Immature natural killer cell (primary cell): ENCODE measurements at regions not wholly inside any gene's neighbourhood (a gene's known extent, or its start where the extent isn't known, plus 50 kb on each side); places are given as distances from the start of the nearest gene placed in this dataset.

Experiments
- DNase-seq, 3 donors: peaks; one replicate each; pipeline ENCODE4 v3.0.0; 2022; ENCODE audit warnings: mixed read lengths in 1 of 3
- H3K27ac Mint-ChIP-seq, 6 donors: one replicate each; pipeline ENCODE4 v1.8.0; 2020; ENCODE audit warnings: mixed read lengths in 6 of 6, mild to moderate bottlenecking in 5 of 6, inconsistent platforms in 4 of 6, moderate library complexity in 3 of 6
- H3K27me3 Mint-ChIP-seq, 3 donors: one replicate each; pipeline ENCODE4 v1.8.0; 2020 to 2021; ENCODE audit warnings: low read depth in 3 of 3, mild to moderate bottlenecking in 3 of 3, mixed read lengths in 3 of 3, moderate library complexity in 3 of 3, inconsistent platforms in 1 of 3
- H3K36me3 Mint-ChIP-seq, 3 donors: one replicate each; pipeline ENCODE4 v1.8.0; 2020; ENCODE audit warnings: mixed read lengths in 3 of 3, inconsistent platforms in 2 of 3, mild to moderate bottlenecking in 2 of 3
- H3K4me1 Mint-ChIP-seq, 2 donors: one replicate each; pipeline ENCODE4 v1.8.0; 2020; ENCODE audit warnings: inconsistent platforms in 2 of 2, mild to moderate bottlenecking in 2 of 2, mixed read lengths in 2 of 2, moderate library complexity in 1 of 2
- H3K4me3 Mint-ChIP-seq, 5 donors: one replicate each; pipeline ENCODE4 v1.8.0; 2020; ENCODE audit warnings: mild to moderate bottlenecking in 5 of 5, mixed read lengths in 5 of 5, inconsistent platforms in 3 of 5, moderate library complexity in 3 of 5
- H3K9me3 Mint-ChIP-seq, 6 donors: one replicate each; pipeline ENCODE4 v1.8.0; 2020; ENCODE audit warnings: mild to moderate bottlenecking in 6 of 6, mixed read lengths in 6 of 6, inconsistent platforms in 4 of 6, moderate library complexity in 3 of 6

DNA sequence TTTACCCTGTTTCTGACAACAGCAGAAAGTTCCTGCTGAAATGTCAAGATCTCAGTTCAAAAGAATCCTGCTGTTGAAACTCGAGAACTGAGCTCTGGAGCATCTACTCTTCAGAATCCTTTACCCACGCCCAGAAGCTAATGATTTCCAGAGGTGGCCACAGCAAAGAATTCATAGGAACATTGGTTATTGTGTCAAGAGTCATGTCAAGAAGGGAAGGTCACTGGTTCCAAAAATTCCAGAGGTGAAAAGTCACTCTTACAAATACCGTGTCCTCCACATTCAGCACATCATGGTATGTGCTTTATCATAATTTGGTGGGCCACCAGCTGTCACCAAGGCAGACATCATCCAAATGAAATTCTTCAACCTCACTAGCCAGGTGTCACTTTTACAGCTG is 394.4 kb upstream of the NPVF start:
- H3K27me3 Mint-ChIP-seq: peaks cover 0 to 4% (median 4%) of the 10 kb centered on the region in 3 donors
- DNase-seq: no peak
- peaks cover 11 to 16% of the 10 kb centered on the region in 2 donors for H3K4me1 Mint-ChIP-seq
- H3K36me3 Mint-ChIP-seq: no peaks in the 10 kb centered on the region
- no peaks in the 10 kb centered on the region for H3K9me3 Mint-ChIP-seq
- no peak overlapping the region for H3K27ac Mint-ChIP-seq
- H3K4me3 Mint-ChIP-seq: no peak overlapping the region

DNA sequence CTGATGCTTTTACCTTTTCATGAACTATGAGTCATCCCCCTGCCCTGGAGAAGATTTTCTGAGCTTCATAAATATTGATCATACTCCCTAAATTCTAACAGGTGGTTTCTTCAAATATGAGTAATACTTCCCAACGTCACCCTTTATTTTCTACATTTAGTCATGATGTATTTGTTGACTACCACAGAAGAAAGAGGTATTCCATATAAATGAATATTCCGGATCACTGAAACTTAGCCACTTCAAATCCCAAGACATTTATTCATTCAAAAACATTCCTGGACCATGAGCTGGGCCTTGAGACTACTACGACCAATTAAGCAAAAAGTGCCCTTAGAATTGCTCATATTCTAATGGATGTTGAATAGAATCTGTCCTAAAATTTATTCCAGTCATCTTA is 395.8 kb upstream of the NPVF start:
- Mint-ChIP-seq H3K27me3 (peaks cover 0 to 7% (median 4%) of the 10 kb centered on the region in 3 donors), H3K36me3 (no peaks in the 10 kb centered on the region), H3K4me3 (no peak overlapping the region), H3K27ac (no peak overlapping the region), H3K4me1 (peaks cover 11 to 16% of the 10 kb centered on the region in 2 donors), H3K9me3 (no peaks in the 10 kb centered on the region)
- no peak for DNase-seq

DNA sequence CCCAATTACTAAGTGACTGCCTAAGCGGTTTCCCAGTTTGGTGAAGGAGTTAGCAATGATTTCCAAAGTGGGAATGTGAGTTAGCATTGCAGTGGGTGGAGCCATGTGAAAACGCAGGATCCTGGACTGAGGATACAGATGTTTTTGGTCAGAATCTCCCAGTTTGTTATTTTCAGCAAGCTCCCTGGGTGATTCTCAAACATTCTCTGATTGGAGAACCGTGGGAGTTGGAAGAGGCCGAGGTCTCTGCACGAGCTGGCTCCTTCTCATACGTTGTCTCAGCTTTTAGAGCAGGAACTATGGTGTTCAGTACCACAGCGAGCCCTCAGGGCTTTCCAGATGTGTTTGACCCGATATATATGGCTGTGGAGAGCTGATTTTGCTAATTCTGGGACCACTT is 396.5 kb upstream of the NPVF start:
- DNase-seq: no peak
- H3K4me1 Mint-ChIP-seq: peaks cover 11 to 14% of the 10 kb centered on the region in 2 donors
- no peaks in the 10 kb centered on the region for H3K9me3 Mint-ChIP-seq
- peaks cover 0 to 7% (median 4%) of the 10 kb centered on the region in 3 donors for H3K27me3 Mint-ChIP-seq
- H3K36me3 Mint-ChIP-seq: no peaks in the 10 kb centered on the region
- no peak overlapping the region for H3K27ac Mint-ChIP-seq
- H3K4me3 Mint-ChIP-seq: no peak overlapping the region

DNA sequence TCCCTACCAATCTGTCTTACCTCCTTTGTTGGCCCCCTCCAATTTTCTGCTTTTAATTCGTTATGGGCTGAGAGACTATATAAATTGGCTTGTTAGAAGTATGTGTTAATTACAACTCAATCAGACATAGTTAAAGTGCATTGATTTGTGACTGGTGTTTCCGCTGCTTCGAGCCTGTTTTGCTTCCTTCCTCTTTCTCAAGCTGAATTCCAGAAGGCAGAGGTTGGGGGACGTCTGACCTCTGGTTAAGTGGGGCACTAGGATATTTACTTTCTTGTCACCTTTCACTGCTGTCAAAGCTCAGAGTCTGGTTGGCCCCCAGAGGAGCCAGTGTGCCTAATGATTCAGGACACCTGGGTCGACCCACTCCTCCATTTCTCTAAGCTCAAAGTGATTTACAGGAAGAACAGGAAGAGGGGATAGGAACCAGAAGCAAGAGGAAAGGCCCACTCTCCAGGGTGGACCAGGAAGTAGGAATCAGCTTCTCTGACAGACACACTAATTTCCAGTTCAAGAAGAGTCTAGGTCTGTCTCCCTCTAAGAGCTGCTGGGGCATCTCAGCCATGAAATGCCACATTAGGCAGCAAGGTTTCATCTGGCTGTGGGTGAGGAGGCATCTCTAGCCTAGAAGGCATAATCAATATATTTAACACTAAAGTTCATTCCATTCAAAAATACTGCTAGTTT is 397.2 kb upstream of the NPVF start:
- Mint-ChIP-seq H3K4me3 (no peak overlapping the region), H3K36me3 (no peaks in the 10 kb centered on the region), H3K27ac (no peak overlapping the region), H3K4me1 (peaks cover 6 to 8% of the 10 kb centered on the region in 2 donors), H3K27me3 (peaks cover 0 to 7% (median 4%) of the 10 kb centered on the region in 3 donors), H3K9me3 (no peaks in the 10 kb centered on the region)
- DNase-seq: no peak

DNA sequence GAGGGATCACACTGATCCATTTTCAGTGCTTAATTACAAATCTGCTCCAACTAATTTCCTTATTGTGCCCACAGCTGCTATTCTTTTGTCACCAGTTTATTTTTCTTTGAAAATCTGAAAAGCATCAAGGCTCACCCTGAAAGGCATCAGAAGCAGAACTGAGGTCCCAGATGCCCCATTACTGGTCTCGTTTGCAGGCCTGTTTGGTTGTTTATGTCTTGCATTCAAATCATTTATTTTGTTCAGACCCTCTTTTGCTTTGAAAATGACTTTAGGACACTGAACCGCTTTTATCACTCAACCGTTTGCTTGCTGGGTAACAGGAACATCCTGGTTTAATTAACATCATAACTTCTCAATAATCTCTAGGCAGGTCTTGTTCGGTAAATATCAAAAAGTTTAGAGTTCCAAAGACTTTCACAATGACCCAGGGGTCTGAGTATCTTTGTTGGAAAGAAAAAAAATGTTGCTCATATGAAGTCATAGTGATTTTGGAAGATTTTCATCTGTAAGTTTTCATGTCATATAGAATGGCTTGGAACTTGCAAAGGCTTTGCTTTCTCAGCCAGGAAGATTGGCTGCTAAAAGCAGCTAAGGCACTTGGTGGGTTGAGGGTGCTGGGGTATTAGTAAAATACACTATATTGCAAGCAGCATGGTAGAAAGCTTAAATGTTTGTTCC is 398.3 kb upstream of the NPVF start:
- peaks cover 0 to 5% (median 0%) of the 10 kb centered on the region in 3 donors for H3K27me3 Mint-ChIP-seq
- DNase-seq: no peak
- no peak overlapping the region for H3K4me3 Mint-ChIP-seq
- H3K4me1 Mint-ChIP-seq: no peaks in the 10 kb centered on the region
- no peak overlapping the region for H3K27ac Mint-ChIP-seq
- H3K9me3 Mint-ChIP-seq: no peaks in the 10 kb centered on the region
- no peaks in the 10 kb centered on the region for H3K36me3 Mint-ChIP-seq

DNA sequence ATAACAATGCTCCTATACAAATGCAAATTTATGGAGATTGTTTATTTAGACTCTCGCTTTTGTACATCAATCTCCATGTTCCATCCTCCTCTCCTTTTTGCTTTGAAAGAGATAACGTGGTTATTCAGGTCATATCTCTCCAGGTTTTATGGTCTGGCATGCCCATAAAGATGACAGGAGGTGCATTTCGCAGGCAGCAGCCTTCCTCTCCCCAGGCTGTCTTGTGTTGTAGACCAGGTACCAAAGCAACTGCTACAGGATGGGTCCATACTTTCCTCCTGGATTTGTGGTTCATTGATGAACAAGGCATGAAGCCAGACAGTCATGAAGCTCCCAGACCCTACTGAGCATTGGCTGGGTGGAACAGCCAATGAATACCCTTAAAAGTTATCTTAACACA is 400.2 kb upstream of the NPVF start:
- Mint-ChIP-seq H3K9me3 (no peaks in the 10 kb centered on the region), H3K4me1 (no peaks in the 10 kb centered on the region), H3K36me3 (no peaks in the 10 kb centered on the region), H3K27me3 (peaks cover 0 to 4% (median 3%) of the 10 kb centered on the region in 3 donors), H3K27ac (no peak overlapping the region), H3K4me3 (no peak overlapping the region)
- no peak for DNase-seq

DNA sequence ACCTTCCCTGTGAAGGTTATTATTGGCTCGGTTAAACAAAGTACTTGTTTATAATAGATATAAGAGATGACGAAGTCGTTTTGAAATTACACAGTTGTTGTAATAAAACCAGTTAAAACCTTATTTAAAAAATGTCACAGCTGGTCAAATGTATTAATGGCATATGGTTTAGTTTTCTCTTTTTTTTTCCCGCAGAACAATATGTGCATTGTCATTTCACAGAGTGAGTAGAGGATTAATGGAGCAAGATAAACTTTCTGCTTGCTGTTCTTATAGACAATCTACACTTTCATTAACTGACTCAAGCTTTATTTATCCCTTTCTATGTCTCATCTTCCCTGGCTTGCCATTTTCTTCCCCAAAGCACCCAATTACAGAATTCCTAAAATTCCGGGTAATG is 404.3 kb upstream of the NPVF start:
- H3K9me3 Mint-ChIP-seq: no peaks in the 10 kb centered on the region
- peaks cover 3 to 4% (median 3%) of the 10 kb centered on the region in 3 donors for H3K27me3 Mint-ChIP-seq
- H3K4me1 Mint-ChIP-seq: no peaks in the 10 kb centered on the region
- no peak overlapping the region for H3K27ac Mint-ChIP-seq
- H3K4me3 Mint-ChIP-seq: no peak overlapping the region
- no peaks in the 10 kb centered on the region for H3K36me3 Mint-ChIP-seq
- no peak for DNase-seq

DNA sequence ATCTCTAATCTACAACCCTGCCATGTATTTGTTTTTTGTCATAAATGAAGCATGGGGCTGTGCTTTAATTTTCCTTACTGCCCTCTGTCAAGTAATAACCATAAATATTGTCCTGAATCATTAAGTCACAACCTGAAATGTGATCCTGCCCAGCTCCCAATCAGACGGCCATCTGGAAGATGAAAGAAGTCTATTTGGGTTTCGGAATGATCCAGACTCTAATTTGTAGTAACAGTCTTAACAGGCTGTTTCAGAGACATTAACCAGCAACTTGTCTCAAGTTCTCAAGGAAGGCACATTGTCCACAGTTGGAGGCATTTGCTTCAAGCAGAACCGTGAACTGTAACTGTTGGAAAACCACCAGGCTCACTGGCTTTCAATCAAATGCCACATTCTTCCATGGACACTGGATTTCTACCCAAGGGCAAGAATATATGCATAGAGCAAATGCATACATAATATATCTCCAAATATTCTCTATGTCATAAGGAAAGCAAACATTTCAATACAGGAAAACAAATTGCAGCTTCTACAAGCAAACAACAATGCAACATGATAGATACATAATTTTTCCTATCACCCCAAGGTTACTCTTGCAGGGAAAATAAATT is 405.2 kb upstream of the NPVF start:
- H3K27me3 Mint-ChIP-seq: peaks cover 2 to 3% (median 3%) of the 10 kb centered on the region in 3 donors
- H3K4me3 Mint-ChIP-seq: no peak overlapping the region
- no peaks in the 10 kb centered on the region for H3K9me3 Mint-ChIP-seq
- DNase-seq: no peak
- H3K4me1 Mint-ChIP-seq: no peaks in the 10 kb centered on the region
- no peaks in the 10 kb centered on the region for H3K36me3 Mint-ChIP-seq
- no peak overlapping the region for H3K27ac Mint-ChIP-seq

DNA sequence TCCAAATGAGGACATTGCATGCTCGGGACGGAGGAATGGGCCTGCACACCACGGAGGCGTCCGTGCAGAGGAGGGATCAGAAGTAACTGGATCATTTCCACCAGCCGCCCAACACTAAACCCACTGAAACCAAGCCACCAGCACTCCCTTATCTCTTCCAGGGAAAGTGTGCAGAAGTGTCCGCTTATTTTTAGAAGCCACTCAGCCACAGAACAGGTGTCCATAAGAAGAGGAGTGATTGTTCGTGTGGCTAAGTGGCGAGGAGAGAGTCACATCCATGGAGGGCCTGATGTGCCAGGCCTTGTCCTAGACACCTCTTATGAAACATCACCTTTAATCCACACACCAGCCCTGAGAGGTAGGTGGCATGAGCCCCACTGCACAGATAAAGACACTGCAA is 407.9 kb upstream of the NPVF start:
- no peaks in the 10 kb centered on the region for H3K36me3 Mint-ChIP-seq
- H3K9me3 Mint-ChIP-seq: no peaks in the 10 kb centered on the region
- no peak for DNase-seq
- no peaks in the 10 kb centered on the region for H3K4me1 Mint-ChIP-seq
- H3K4me3 Mint-ChIP-seq: no peak overlapping the region
- H3K27ac Mint-ChIP-seq: no peak overlapping the region
- H3K27me3 Mint-ChIP-seq: peaks cover 0 to 3% (median 3%) of the 10 kb centered on the region in 3 donors

DNA sequence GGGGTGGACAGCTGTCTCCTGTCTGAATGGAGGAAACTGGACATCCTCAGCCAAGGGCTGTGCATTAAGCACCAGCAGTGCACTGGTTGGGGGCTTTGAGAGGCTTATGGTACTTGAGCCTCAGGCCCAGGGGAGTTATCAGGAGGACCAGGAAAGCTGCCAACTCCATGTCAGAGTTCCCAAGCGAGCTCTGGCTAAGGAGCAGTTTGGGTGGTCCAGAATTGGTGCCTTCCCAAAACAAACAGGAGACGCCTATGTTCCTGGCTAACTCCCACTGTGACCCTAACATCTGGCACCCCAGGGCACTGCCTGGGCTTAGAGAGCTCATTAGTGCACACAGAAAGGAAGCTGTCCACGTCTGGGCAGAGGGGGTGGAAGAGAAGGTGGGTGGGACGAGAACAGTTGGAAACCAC is 408.6 kb upstream of the NPVF start:
- Mint-ChIP-seq H3K36me3 (no peaks in the 10 kb centered on the region), H3K27ac (no peak overlapping the region), H3K27me3 (peaks cover 0 to 3% (median 3%) of the 10 kb centered on the region in 3 donors), H3K9me3 (no peaks in the 10 kb centered on the region), H3K4me1 (no peaks in the 10 kb centered on the region), H3K4me3 (no peak overlapping the region)
- DNase-seq: no peak

DNA sequence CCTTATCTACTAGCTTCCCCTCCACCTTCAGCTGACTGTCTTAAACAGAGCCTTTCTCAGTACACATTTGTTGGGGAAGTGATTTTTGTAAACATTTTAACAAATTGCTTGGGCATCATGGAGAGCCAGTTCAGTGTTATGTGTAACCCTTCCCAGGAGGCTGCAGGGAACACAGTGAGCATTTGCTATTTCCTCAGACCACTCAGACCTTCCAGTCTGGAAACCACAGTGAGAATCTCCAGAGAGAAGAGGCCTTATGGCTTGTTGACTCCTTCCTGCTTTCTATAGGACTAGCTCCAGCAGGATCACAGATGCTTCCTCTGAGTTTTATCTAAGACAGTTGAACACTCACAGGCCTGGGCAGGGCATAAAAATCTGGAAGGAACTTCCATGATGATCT is 409.8 kb upstream of the NPVF start:
- no peak overlapping the region for H3K4me3 Mint-ChIP-seq
- no peak overlapping the region for H3K27ac Mint-ChIP-seq
- H3K36me3 Mint-ChIP-seq: no peaks in the 10 kb centered on the region
- H3K9me3 Mint-ChIP-seq: no peaks in the 10 kb centered on the region
- no peak for DNase-seq
- peaks cover 0 to 3% (median 0%) of the 10 kb centered on the region in 3 donors for H3K27me3 Mint-ChIP-seq
- H3K4me1 Mint-ChIP-seq: no peaks in the 10 kb centered on the region

DNA sequence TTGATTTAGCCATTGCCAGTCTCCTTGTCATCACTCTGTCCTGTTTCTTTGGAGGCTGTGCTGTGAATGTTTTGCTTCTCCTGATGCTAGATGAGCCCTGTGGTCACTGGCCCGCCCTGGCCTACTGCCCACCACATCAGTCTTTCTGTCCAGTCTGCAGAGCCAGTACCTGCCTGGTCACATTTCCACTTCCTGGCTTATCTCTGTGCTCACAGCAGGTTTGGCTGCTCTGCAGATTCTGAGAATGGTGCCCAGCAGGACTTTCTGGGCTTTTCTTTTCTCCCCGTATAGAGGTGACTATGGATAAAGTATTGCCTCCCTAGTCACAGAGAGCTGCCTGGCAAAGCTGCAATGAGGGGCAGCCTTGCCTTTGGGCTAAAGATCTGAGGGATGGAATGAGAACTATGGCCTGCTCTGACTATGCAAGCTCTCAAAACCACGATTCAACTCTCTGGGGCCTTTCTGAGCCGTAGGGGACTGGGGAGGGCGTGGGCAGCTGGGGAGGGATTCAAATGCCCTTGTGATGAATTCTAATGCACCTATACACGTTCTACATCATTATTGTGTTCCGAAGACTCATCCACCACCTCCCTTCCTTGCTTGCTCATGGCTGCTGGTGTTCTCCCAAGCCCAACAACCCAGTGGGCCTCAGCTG is 410.4 kb upstream of the NPVF start:
- no peak for DNase-seq
- no peaks in the 10 kb centered on the region for H3K4me1 Mint-ChIP-seq
- H3K36me3 Mint-ChIP-seq: no peaks in the 10 kb centered on the region
- no peaks in the 10 kb centered on the region for H3K9me3 Mint-ChIP-seq
- peaks cover 0 to 3% (median 0%) of the 10 kb centered on the region in 3 donors for H3K27me3 Mint-ChIP-seq
- no peak overlapping the region for H3K4me3 Mint-ChIP-seq
- H3K27ac Mint-ChIP-seq: no peak overlapping the region

DNA sequence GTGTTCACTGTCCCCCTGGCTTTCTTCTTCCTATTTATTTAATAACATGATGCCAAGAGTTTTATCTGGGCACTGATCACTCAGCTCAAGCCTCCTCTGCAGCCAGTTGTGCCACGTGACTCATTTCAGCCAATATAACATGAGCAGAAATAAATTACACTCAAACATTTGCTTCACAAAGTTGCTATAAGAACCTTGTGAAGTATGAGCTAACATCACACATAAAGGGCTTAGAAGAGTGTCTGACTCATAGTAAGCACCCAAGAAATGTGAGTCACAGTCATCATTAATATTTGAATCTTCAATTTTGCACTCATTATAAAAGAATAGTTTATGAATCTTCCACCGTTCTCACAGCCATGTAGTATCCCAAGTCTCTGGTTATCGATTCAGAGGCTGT is 414.6 kb upstream of the NPVF start:
- H3K4me3 Mint-ChIP-seq: no peak overlapping the region
- no peaks in the 10 kb centered on the region for H3K4me1 Mint-ChIP-seq
- no peaks in the 10 kb centered on the region for H3K9me3 Mint-ChIP-seq
- H3K27ac Mint-ChIP-seq: no peak overlapping the region
- peaks cover 0 to 4% (median 0%) of the 10 kb centered on the region in 3 donors for H3K27me3 Mint-ChIP-seq
- no peak for DNase-seq
- H3K36me3 Mint-ChIP-seq: no peaks in the 10 kb centered on the region

DNA sequence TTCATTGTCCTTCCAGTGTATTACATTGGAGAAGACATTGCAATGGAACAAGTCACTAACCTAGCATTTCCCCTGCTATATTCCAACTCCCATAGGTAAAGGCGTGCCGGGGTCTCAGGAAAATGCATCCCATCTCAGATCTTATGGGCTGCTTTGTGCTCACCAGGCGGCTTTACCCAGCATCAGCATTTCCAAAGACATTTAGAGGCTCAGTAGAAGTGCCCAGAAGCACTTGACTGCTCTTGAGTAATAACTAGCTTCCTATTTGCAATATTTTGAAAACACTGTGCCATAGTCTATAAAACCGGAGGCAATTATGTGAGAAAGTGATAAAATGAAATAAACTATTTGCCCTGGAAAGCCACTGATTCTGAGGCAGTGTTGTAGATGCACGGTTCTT is 415.0 kb upstream of the NPVF start:
- DNase-seq: no peak
- H3K4me1 Mint-ChIP-seq: no peaks in the 10 kb centered on the region
- no peak overlapping the region for H3K27ac Mint-ChIP-seq

More for the DNA sequence above, 415.0 kb upstream of the NPVF start:
- H3K9me3 Mint-ChIP-seq: no peaks in the 10 kb centered on the region
- H3K36me3 Mint-ChIP-seq: no peaks in the 10 kb centered on the region
- H3K27me3 Mint-ChIP-seq: peaks cover 0 to 4% (median 0%) of the 10 kb centered on the region in 3 donors
- no peak overlapping the region for H3K4me3 Mint-ChIP-seq
